Karpas-422 (cell line): ENCODE measurements at regions not wholly inside any gene's neighbourhood (a gene's known extent, or its start where the extent isn't known, plus 50 kb on each side); places are given as distances from the start of the nearest gene placed in this dataset.

Experiments used
- DNase-seq: peaks from one replicate; pipeline ENCODE4 v3.0.0-alpha.2; 2015
- H2AFZ ChIP-seq: fragments of 200-600 bp; sonication (generic); 2 replicates; pipeline ENCODE4 v1.6.1; 2014; ENCODE audit warnings: antibody characterized with exemption, low read length, mixed read lengths
- H3K27ac ChIP-seq: fragments of 200-600 bp; sonication (generic); 2 replicates; pipeline ENCODE4 v1.5.1; 2014; ENCODE audit warnings: mild to moderate bottlenecking, low read length, moderate library complexity
- H3K27me3 ChIP-seq: fragments of 200-600 bp; sonication (generic); 2 replicates; pipeline ENCODE4 v1.6.1; 2014; ENCODE audit warnings: low read length, mixed read lengths
- H3K36me3 ChIP-seq: fragments of 200-600 bp; sonication (generic); 2 replicates; pipeline ENCODE4 v1.6.1; 2014; ENCODE audit warnings: low read length, mixed read lengths; ENCODE audit not compliant: insufficient read depth
- H3K4me1 ChIP-seq: fragments of 200-600 bp; sonication (generic); 2 replicates; pipeline ENCODE4 v1.6.1; 2014; ENCODE audit warnings: mild to moderate bottlenecking, low read length, mixed read lengths
- H3K4me2 ChIP-seq: fragments of 200-600 bp; sonication (generic); 2 replicates; pipeline ENCODE4 v1.6.1; 2014; ENCODE audit warnings: low read length, low read depth, mild to moderate bottlenecking; ENCODE audit not compliant: poor library complexity, severe bottlenecking
- H3K4me3 ChIP-seq: fragments of 200-600 bp; sonication (generic); 2 replicates; pipeline ENCODE4 v1.5.1; 2014; ENCODE audit warnings: mild to moderate bottlenecking, antibody characterized with exemption, low read length, mixed read lengths
- H3K79me2 ChIP-seq: fragments of 200-600 bp; sonication (generic); 2 replicates; pipeline ENCODE4 v1.6.1; 2014; ENCODE audit warnings: mild to moderate bottlenecking, low read length, mixed read lengths
- H3K9ac ChIP-seq: fragments of 200-600 bp; sonication (generic); 2 replicates; pipeline ENCODE4 v1.6.0; 2014; ENCODE audit warnings: low read length
- H3K9me2 ChIP-seq: fragments of 200-600 bp; sonication (generic), shearing (Covaris generic); replicated peaks from 2 replicates; pipeline ENCODE4 v1.6.0; 2014; ENCODE audit warnings: mild to moderate bottlenecking, low read length, moderate library complexity; ENCODE audit not compliant: insufficient read depth
- H3K9me3 ChIP-seq: fragments of 300-700, 200-600 bp; sonication (generic); 2 replicates; pipeline ENCODE4 v1.6.1; 2014; ENCODE audit warnings: low read length, mixed read lengths
- H4K20me1 ChIP-seq: fragments of 200-600 bp; sonication (generic); 2 replicates; pipeline ENCODE4 v1.6.1; 2014; ENCODE audit warnings: mild to moderate bottlenecking, antibody characterized with exemption, low read length, low read depth; ENCODE audit not compliant: insufficient read depth

GRCh38 chr3:118544458-118544857 is 490.2 kb downstream of the IGSF11 start:
- 0 out of 2 replicates have a peak, but pooled peaks cover 7% of the 10 kb centered on the region for H3K36me3 ChIP-seq
- H3K9me2 ChIP-seq = no peaks in the 10 kb centered on the region; the same call in 1 of the 2 replicates
- H3K9me3 ChIP-seq = no peaks in the 10 kb centered on the region
- no peaks in the 10 kb centered on the region for H3K27me3 ChIP-seq
- no peak overlapping the region for H3K27ac ChIP-seq
- H3K9ac ChIP-seq = no peak overlapping the region
- DNase-seq = no peak
- no peaks in the 10 kb centered on the region for H3K79me2 ChIP-seq
- no peak overlapping the region for H3K4me2 ChIP-seq
- no peaks in the 10 kb centered on the region for H4K20me1 ChIP-seq
- no peak overlapping the region for H2AFZ ChIP-seq
- H3K4me1 ChIP-seq = no peaks in the 10 kb centered on the region
- no peak overlapping the region for H3K4me3 ChIP-seq

- no peak overlapping the region for H3K4me3 ChIP-seq
- H3K9me2 ChIP-seq = no peaks in the 10 kb centered on the region
- H3K79me2 ChIP-seq = no peaks in the 10 kb centered on the region
- H3K4me1 ChIP-seq = no peaks in the 10 kb centered on the region
- 0 out of 2 replicates have a peak, but pooled peaks cover 7% of the 10 kb centered on the region for H3K36me3 ChIP-seq
- H3K9ac ChIP-seq = no peak overlapping the region
- H4K20me1 ChIP-seq = no peaks in the 10 kb centered on the region
- no peak for DNase-seq
- H3K9me3 ChIP-seq = no peaks in the 10 kb centered on the region
- no peaks in the 10 kb centered on the region for H3K27me3 ChIP-seq
- no peak overlapping the region for H3K27ac ChIP-seq
- no peak overlapping the region for H2AFZ ChIP-seq
- no peak overlapping the region for H3K4me2 ChIP-seq
Measured at GRCh38 chr3:118548434-118548833, 486.2 kb downstream of the IGSF11 start.

- no peaks in the 10 kb centered on the region for H4K20me1 ChIP-seq
- H2AFZ ChIP-seq = no peak overlapping the region
- H3K4me2 ChIP-seq = no peak overlapping the region
- no peak overlapping the region for H3K4me3 ChIP-seq
- H3K36me3 ChIP-seq = 0 out of 2 replicates have a peak, but pooled peaks cover 7% of the 10 kb centered on the region
- DNase-seq = no peak
- no peaks in the 10 kb centered on the region for H3K9me3 ChIP-seq
- H3K27ac ChIP-seq = no peak overlapping the region
- no peaks in the 10 kb centered on the region for H3K9me2 ChIP-seq
- H3K4me1 ChIP-seq = no peaks in the 10 kb centered on the region
- no peaks in the 10 kb centered on the region for H3K27me3 ChIP-seq
- no peaks in the 10 kb centered on the region for H3K79me2 ChIP-seq
- no peak overlapping the region for H3K9ac ChIP-seq
Measured at GRCh38 chr3:118550122-118550521, 484.5 kb downstream of the IGSF11 start.

- H3K79me2 ChIP-seq = no peaks in the 10 kb centered on the region
- no peak overlapping the region for H3K4me3 ChIP-seq
- H3K27me3 ChIP-seq = no peaks in the 10 kb centered on the region
- H2AFZ ChIP-seq = no peak overlapping the region
- H3K9me2 ChIP-seq = no peaks in the 10 kb centered on the region
- H3K9ac ChIP-seq = no peak overlapping the region
- 0 out of 2 replicates have a peak, but pooled peaks cover 7% of the 10 kb centered on the region for H3K36me3 ChIP-seq
- H3K4me1 ChIP-seq = no peaks in the 10 kb centered on the region
- no peaks in the 10 kb centered on the region for H3K9me3 ChIP-seq
- H3K27ac ChIP-seq = no peak overlapping the region
- H4K20me1 ChIP-seq = no peaks in the 10 kb centered on the region
- H3K4me2 ChIP-seq = no peak overlapping the region
- no peak for DNase-seq
Measured at GRCh38 chr3:118550556-118550955, 484.1 kb downstream of the IGSF11 start.

- H4K20me1 ChIP-seq = no peaks in the 10 kb centered on the region
- no peaks in the 10 kb centered on the region for H3K36me3 ChIP-seq
- no peaks in the 10 kb centered on the region for H3K79me2 ChIP-seq
- H3K4me1 ChIP-seq = peaks cover 14% of the 10 kb centered on the region
- H3K4me2 ChIP-seq = no peak overlapping the region
- H3K9ac ChIP-seq = no peak overlapping the region
- no peaks in the 10 kb centered on the region for H3K9me2 ChIP-seq
- no peak overlapping the region for H3K27ac ChIP-seq
- no peak overlapping the region for H2AFZ ChIP-seq
- DNase-seq = no peak
- H3K4me3 ChIP-seq = no peak overlapping the region
- H3K9me3 ChIP-seq = no peaks in the 10 kb centered on the region
- H3K27me3 ChIP-seq = no peaks in the 10 kb centered on the region
Measured at GRCh38 chr3:118554148-118554838, 480.4 kb downstream of the IGSF11 start.

- H3K9me3 ChIP-seq = no peaks in the 10 kb centered on the region
- DNase-seq = no peak
- no peaks in the 10 kb centered on the region for H3K79me2 ChIP-seq
Measured at GRCh38 chr3:118556983-118557382, 477.7 kb downstream of the IGSF11 start.

GRCh38 chr3:118557513-118557912 is 477.1 kb downstream of the IGSF11 start:
- H2AFZ ChIP-seq = no peak overlapping the region
- DNase-seq = no peak
- H3K9ac ChIP-seq = no peak overlapping the region
- no peaks in the 10 kb centered on the region for H3K9me2 ChIP-seq
- no peaks in the 10 kb centered on the region for H3K36me3 ChIP-seq
- no peaks in the 10 kb centered on the region for H4K20me1 ChIP-seq
- H3K27ac ChIP-seq = no peak overlapping the region
- no peak overlapping the region for H3K4me3 ChIP-seq
- no peaks in the 10 kb centered on the region for H3K79me2 ChIP-seq
- no peak overlapping the region for H3K4me2 ChIP-seq
- no peaks in the 10 kb centered on the region for H3K9me3 ChIP-seq
- no peaks in the 10 kb centered on the region for H3K27me3 ChIP-seq
- H3K4me1 ChIP-seq = peaks cover 14% of the 10 kb centered on the region

More at GRCh38 chr3:118556983-118557382, 477.7 kb downstream of the IGSF11 start:
- Histone ChIP-seq H2AFZ (no peak overlapping the region), H3K36me3 (no peaks in the 10 kb centered on the region), H3K9ac (no peak overlapping the region), H3K4me2 (no peak overlapping the region), H3K9me2 (no peaks in the 10 kb centered on the region), H4K20me1 (no peaks in the 10 kb centered on the region), H3K27me3 (no peaks in the 10 kb centered on the region), H3K4me3 (no peak overlapping the region), H3K4me1 (peaks cover 14% of the 10 kb centered on the region), H3K27ac (no peak overlapping the region)

- H3K36me3 ChIP-seq = no peaks in the 10 kb centered on the region
- DNase-seq = no peak
- no peaks in the 10 kb centered on the region for H3K27me3 ChIP-seq
- no peak overlapping the region for H3K27ac ChIP-seq
- H3K4me1 ChIP-seq = peaks cover 14% of the 10 kb centered on the region
- no peak overlapping the region for H3K4me2 ChIP-seq
- H3K9me2 ChIP-seq = no peaks in the 10 kb centered on the region
- no peak overlapping the region for H3K4me3 ChIP-seq
- no peak overlapping the region for H3K9ac ChIP-seq
- H3K79me2 ChIP-seq = no peaks in the 10 kb centered on the region
- H3K9me3 ChIP-seq = no peaks in the 10 kb centered on the region
- H4K20me1 ChIP-seq = no peaks in the 10 kb centered on the region
- no peak overlapping the region for H2AFZ ChIP-seq
Measured at GRCh38 chr3:118559286-118559685, 475.4 kb downstream of the IGSF11 start.
